Esophagus squamous epithelium (tissue), 4 donors: ENCODE measurements at regions not wholly inside any gene's neighbourhood (a gene's known extent, or its start where the extent isn't known, plus 50 kb on each side); places are given as distances from the start of the nearest gene placed in this dataset.

ENCODE experiments used
- POLR2A ChIP-seq, 4 donors: fragments of 450-650 bp; IDR thresholded peaks; one replicate each; pipeline ENCODE4 v1.6.1; 2017; ENCODE audit warnings: antibody characterized with exemption in 4 of 4, mild to moderate bottlenecking in 4 of 4, moderate library complexity in 3 of 4
- TF ChIP-seq, protein P1 (sequence below), 6 experiments: fragments of 450-650 bp in 4 of 6; fragments of 200-600 bp in 2 of 6; sonication (generic) in 2 of 6; IDR thresholded peaks; one replicate each; pipeline ENCODE4 v1.5.1; 2016 to 2019; ENCODE audit warnings: antibody characterized with exemption in 6 of 6, mild to moderate bottlenecking in 4 of 6, moderate library complexity in 4 of 6

DNA sequence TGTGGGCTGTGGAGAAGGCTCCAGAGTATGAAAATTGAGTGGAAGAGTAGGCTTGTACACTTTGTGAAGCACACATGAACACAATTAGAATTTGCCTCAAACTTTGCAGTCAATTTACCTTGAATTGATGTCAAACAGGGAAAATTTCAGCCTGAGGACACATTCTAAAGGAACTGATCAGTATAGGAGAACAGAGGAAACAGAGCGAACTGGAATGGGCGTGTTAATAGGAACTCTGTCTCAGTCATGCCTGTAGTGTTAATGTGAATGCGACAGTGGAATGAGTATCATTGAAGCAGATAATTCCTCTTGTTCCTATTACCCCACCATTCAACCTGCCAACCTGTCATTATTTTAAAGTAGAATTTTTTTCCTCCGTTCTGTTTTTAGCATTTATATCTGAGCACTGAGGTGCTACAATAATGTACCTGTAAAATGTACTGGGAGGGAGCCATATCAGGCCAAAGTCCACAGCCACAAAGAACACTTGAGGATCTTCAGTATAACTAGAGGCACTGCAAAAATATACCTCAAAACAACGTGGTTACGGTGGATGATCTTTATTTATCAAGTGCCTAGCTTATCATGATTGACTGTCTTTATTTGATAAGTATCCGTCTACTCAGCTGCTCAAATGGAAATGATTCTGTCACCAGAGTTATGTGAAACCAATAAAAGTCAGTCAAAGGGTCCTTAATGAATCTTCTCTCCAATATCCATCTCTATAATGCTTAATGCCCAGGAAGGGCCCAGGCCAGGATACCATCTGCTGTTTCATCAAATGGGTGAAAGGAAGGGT, 125.3 kb upstream of the STMND1 start:
- TF ChIP-seq POLR2A (IDR thresholded peaks at IDR 0.05): no peak
- TF ChIP-seq, protein P1, sequence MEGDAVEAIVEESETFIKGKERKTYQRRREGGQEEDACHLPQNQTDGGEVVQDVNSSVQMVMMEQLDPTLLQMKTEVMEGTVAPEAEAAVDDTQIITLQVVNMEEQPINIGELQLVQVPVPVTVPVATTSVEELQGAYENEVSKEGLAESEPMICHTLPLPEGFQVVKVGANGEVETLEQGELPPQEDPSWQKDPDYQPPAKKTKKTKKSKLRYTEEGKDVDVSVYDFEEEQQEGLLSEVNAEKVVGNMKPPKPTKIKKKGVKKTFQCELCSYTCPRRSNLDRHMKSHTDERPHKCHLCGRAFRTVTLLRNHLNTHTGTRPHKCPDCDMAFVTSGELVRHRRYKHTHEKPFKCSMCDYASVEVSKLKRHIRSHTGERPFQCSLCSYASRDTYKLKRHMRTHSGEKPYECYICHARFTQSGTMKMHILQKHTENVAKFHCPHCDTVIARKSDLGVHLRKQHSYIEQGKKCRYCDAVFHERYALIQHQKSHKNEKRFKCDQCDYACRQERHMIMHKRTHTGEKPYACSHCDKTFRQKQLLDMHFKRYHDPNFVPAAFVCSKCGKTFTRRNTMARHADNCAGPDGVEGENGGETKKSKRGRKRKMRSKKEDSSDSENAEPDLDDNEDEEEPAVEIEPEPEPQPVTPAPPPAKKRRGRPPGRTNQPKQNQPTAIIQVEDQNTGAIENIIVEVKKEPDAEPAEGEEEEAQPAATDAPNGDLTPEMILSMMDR (IDR thresholded peaks at IDR 0.05): no peak
